ENCODE measurements at regions not wholly inside any gene's neighbourhood (a gene's known extent, or its start where the extent isn't known, plus 50 kb on each side); places are given as distances from the start of the nearest gene placed in this dataset.

- no TSS peak for BruUV-seq (replicated peaks)
- no peak for TF ChIP-seq EZH2 (IDR thresholded peaks at IDR 0.05; ENCODE audit: low read depth)
- no peak for TF ChIP-seq CTCF (conservative IDR thresholded peaks at IDR 0.05)
- H3K4me1 ChIP-seq (replicated peaks; ENCODE audit: insufficient read depth) = no peaks in the 10 kb centered on the region
- intact Hi-C loops (cut with micrococcal nuclease; ENCODE audit: unreplicated experiment) = no loop called here
- POLR2A ChIA-PET (ENCODE audit: unreplicated experiment) = no interaction called here
- H3K79me2 ChIP-seq (ENCODE audit: low read depth) = no peaks in the 10 kb centered on the region
- no peak overlapping the region for H2AFZ ChIP-seq
- no peaks in the 10 kb centered on the region for H3K9me2 ChIP-seq (ENCODE audit: insufficient read depth)
- CTCF ChIA-PET = no interaction called here
- no peaks in the 10 kb centered on the region for H4K20me1 ChIP-seq (ENCODE audit: insufficient read depth)
- no peaks in the 10 kb centered on the region for H3K27me3 ChIP-seq (ENCODE audit: insufficient read depth, low read depth)
- no peaks in the 10 kb centered on the region for H3K36me3 ChIP-seq (ENCODE audit: low read depth)
- H3K9me3 ChIP-seq (ENCODE audit: insufficient read depth, low read depth) = no peaks in the 10 kb centered on the region
- H3K27ac ChIP-seq = no peak overlapping the region
- DNase-seq = no peak
- no peak overlapping the region for H3K4me3 ChIP-seq
- no peaks in the 10 kb centered on the region for H3F3A ChIP-seq (ENCODE audit: insufficient read depth, low read depth)
- H3K4me2 ChIP-seq = no peak overlapping the region
Measured at GRCh38 chr7:97377713-97378112, 260.2 kb downstream of the SDHAF3 start.

- CTCF ChIA-PET = no interaction called here
Measured at GRCh38 chr7:97381815-97382554, 264.5 kb downstream of the SDHAF3 start.

GRCh38 chr7:97390052-97390451, 272.6 kb downstream of the SDHAF3 start:
- Histone ChIP-seq H4K20me1 (ENCODE audit: insufficient read depth) (no peaks in the 10 kb centered on the region), H3K27ac (no peak overlapping the region), H3K4me3 (no peak overlapping the region), H3K9me3 (ENCODE audit: insufficient read depth, low read depth) (no peaks in the 10 kb centered on the region), H3K36me3 (ENCODE audit: low read depth) (no peaks in the 10 kb centered on the region), H3K27me3 (ENCODE audit: insufficient read depth, low read depth) (no peaks in the 10 kb centered on the region), H3K79me2 (ENCODE audit: low read depth) (no peaks in the 10 kb centered on the region), H3K4me1 (replicated peaks; ENCODE audit: insufficient read depth) (no peaks in the 10 kb centered on the region), H2AFZ (no peak overlapping the region), H3F3A (ENCODE audit: insufficient read depth, low read depth) (no peaks in the 10 kb centered on the region), H3K4me2 (no peak overlapping the region), H3K9me2 (ENCODE audit: insufficient read depth) (no peaks in the 10 kb centered on the region)
- TF ChIP-seq EZH2 (IDR thresholded peaks at IDR 0.05; ENCODE audit: low read depth) (no peak), CTCF (conservative IDR thresholded peaks at IDR 0.05) (no peak)
- CTCF ChIA-PET = interaction anchor here (0.6 kb wide), 1 partner anchor 784 kb away, joined by 8 read pairs; no protein-coding TSS in a partner anchor
- POLR2A ChIA-PET (ENCODE audit: unreplicated experiment) = no interaction called here
- no peak for DNase-seq
- intact Hi-C loops (cut with micrococcal nuclease; ENCODE audit: unreplicated experiment) = no loop called here
- BruUV-seq (replicated peaks) = no TSS peak

More at GRCh38 chr7:97381815-97382554, 264.5 kb downstream of the SDHAF3 start:
- no peak overlapping the region for H3K4me2 ChIP-seq
- POLR2A ChIA-PET (ENCODE audit: unreplicated experiment) = no interaction called here
- no peaks in the 10 kb centered on the region for H3F3A ChIP-seq (ENCODE audit: insufficient read depth, low read depth)
- H3K9me2 ChIP-seq (ENCODE audit: insufficient read depth) = no peaks in the 10 kb centered on the region
- no peak overlapping the region for H3K4me3 ChIP-seq
- no peaks in the 10 kb centered on the region for H3K9me3 ChIP-seq (ENCODE audit: insufficient read depth, low read depth)
- no peaks in the 10 kb centered on the region for H3K4me1 ChIP-seq (replicated peaks; ENCODE audit: insufficient read depth)
- H3K27me3 ChIP-seq (ENCODE audit: insufficient read depth, low read depth) = no peaks in the 10 kb centered on the region
- no peak overlapping the region for H2AFZ ChIP-seq
- TF ChIP-seq CTCF (conservative IDR thresholded peaks at IDR 0.05) (no peak), EZH2 (IDR thresholded peaks at IDR 0.05; ENCODE audit: low read depth) (no peak)
- DNase-seq = no peak
- no peak overlapping the region for H3K27ac ChIP-seq
- BruUV-seq (replicated peaks) = no TSS peak
- no peaks in the 10 kb centered on the region for H3K36me3 ChIP-seq (ENCODE audit: low read depth)
- intact Hi-C loops (cut with micrococcal nuclease; ENCODE audit: unreplicated experiment) = loop anchor here (10.0 kb wide), 1 partner anchor 297 kb away; no protein-coding TSS in a partner anchor
- H3K79me2 ChIP-seq (ENCODE audit: low read depth) = no peaks in the 10 kb centered on the region
- H4K20me1 ChIP-seq (ENCODE audit: insufficient read depth) = no peaks in the 10 kb centered on the region
